ENCODE measurements at regions not wholly inside any gene's neighbourhood (a gene's known extent, or its start where the extent isn't known, plus 50 kb on each side); places are given as distances from the start of the nearest gene placed in this dataset.

- TF ChIP-seq POLR2A (IDR thresholded peaks at IDR 0.05) (no peak), CTCF (IDR thresholded peaks at IDR 0.05) (no peak)
These were observed 437.4 kb downstream of the NUF2 start for GRCh38 chr1:163758977-163759670.
